Astrocyte of the cerebellum (primary cell): ENCODE measurements at regions not wholly inside any gene's neighbourhood (a gene's known extent, or its start where the extent isn't known, plus 50 kb on each side); places are given as distances from the start of the nearest gene placed in this dataset.

Experiments used
- DNase-seq: peaks from one replicate; pipeline ENCODE4 v3.0.0-alpha.2; 2011; ENCODE audit warnings: low read depth
- H3K4me3 ChIP-seq: 2 replicates; pipeline ENCODE4 v1.5.1; 2011; ENCODE audit warnings: mild to moderate bottlenecking, low read depth, low read length, moderate library complexity
- in situ Hi-C: cut with HindIII; loops from 2 replicates; pipeline ENCODE4 v1.10.0; 2017; ENCODE audit warnings: low sequenced_read_pairs
- TF ChIP-seq, protein P1 (sequence below): IDR thresholded peaks from 2 replicates; pipeline ENCODE4 v1.5.1; 2012; ENCODE audit warnings: low read length, low read depth, moderate library complexity, mild to moderate bottlenecking; ENCODE audit errors: missing control alignments

GRCh38 chr11:29847219-29847618, 169.6 kb downstream of the KCNA4 start:
- TF ChIP-seq, protein P1, sequence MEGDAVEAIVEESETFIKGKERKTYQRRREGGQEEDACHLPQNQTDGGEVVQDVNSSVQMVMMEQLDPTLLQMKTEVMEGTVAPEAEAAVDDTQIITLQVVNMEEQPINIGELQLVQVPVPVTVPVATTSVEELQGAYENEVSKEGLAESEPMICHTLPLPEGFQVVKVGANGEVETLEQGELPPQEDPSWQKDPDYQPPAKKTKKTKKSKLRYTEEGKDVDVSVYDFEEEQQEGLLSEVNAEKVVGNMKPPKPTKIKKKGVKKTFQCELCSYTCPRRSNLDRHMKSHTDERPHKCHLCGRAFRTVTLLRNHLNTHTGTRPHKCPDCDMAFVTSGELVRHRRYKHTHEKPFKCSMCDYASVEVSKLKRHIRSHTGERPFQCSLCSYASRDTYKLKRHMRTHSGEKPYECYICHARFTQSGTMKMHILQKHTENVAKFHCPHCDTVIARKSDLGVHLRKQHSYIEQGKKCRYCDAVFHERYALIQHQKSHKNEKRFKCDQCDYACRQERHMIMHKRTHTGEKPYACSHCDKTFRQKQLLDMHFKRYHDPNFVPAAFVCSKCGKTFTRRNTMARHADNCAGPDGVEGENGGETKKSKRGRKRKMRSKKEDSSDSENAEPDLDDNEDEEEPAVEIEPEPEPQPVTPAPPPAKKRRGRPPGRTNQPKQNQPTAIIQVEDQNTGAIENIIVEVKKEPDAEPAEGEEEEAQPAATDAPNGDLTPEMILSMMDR: no peak
- in situ Hi-C loops: no loop called here

DNA sequence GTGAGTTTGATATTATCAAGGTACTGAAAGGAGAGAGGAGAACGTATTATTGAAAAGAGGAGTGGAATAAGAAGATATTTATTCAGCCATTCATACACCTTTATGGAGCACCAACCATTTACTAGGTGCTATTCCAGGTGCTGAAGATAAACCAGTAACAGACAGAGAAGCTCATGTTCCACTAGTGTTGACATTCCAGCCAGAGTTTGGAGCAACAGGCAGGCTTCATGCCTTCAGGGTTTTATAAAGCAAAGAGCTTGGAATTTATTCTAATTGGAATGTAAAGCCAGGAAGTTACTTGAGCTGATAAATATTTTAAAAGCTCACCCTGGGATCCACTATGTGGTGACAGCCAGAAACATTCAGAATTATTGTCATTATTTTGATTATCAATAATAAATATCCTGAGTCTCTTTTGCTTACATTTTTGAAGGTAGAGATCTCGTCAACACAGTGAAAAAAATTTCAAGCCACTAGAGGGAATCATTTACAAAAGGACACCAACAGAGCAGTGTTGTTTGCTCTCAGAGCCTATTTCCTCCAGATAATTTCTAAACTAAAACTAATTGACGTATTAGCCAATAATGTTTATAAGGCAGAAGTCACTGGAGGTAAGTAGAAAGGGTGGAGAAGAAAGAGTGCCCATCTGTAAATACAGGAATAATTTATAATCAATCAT, 172.0 kb downstream of the KCNA4 start:
- DNase-seq: no peak
- TF ChIP-seq, protein P1: no peak
- in situ Hi-C loops: no loop called here
- no peak overlapping the region for H3K4me3 ChIP-seq

More at GRCh38 chr11:29847219-29847618, 169.6 kb downstream of the KCNA4 start:
- no peak for DNase-seq
- H3K4me3 ChIP-seq: no peak overlapping the region

DNA sequence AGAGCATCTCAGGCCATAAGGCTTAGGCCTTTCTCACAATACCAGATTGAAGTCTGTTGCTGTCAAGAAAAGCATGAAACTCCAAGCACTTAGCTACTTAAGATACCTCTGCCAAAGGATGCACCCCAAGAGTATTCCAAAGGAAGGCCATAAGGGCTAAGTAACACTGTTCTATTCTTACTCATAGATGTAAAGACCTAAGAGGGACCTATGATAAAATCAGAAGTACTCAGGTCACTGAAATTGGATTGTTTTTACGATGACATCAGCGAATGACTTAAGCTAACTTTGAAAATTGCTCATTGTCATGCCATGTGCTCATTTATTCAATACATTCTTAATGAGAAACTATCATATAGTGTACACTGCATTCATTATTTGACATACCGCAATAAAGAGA, 172.8 kb downstream of the KCNA4 start:
- no peak for DNase-seq
- in situ Hi-C loops: no loop called here
- TF ChIP-seq, protein P1: no peak
- no peak overlapping the region for H3K4me3 ChIP-seq

DNA sequence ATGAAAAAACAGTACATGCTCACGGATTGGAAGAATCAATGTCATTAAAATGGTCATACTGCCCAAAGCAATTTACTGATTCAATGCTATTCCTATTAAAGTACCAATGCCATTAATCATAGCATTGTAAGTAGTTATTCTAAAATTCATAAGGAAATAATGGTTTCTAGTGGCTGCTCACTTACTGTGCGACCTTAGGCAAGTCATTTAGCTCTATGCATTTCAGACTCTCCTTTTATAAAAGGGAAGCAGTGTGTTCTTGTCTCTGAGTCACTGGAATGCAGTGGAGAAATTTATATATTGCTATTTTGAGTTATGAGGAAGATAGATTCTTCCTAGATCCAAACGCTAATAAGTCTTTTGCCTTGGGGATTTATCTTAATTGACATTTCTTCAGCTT, 174.8 kb downstream of the KCNA4 start:
- no peak for DNase-seq
- no peak overlapping the region for H3K4me3 ChIP-seq
- TF ChIP-seq, protein P1: no peak
- in situ Hi-C loops: no loop called here

- in situ Hi-C loops: no loop called here
- H3K4me3 ChIP-seq: no peak overlapping the region
- TF ChIP-seq, protein P1: no peak
- DNase-seq: no peak
Observed at GRCh38 chr11:29826878-29827277, 190.0 kb downstream of the KCNA4 start.

GRCh38 chr11:29816359-29816758, 200.5 kb downstream of the KCNA4 start:
- TF ChIP-seq, protein P1: no peak
- in situ Hi-C loops: no loop called here
- H3K4me3 ChIP-seq: no peak overlapping the region
- DNase-seq: no peak
